Neural progenitor cell (in vitro differentiated cells): ENCODE measurements at regions not wholly inside any gene's neighbourhood (a gene's known extent, or its start where the extent isn't known, plus 50 kb on each side); places are given as distances from the start of the nearest gene placed in this dataset.

Experiments used
- DNase-seq: peaks from one replicate; pipeline ENCODE4 v3.0.0-alpha.2; 2016; ENCODE audit warnings: low spot score
- H2AFZ ChIP-seq: fragments of 200-600 bp; sonication (generic); replicated peaks from 2 replicates; pipeline ENCODE4 v1.6.1; 2016; ENCODE audit warnings: antibody characterized with exemption
- H3F3A ChIP-seq: fragments of 200-600 bp; sonication (generic); 2 replicates; pipeline ENCODE4 v1.6.1; 2016; ENCODE audit warnings: antibody characterized with exemption, low read depth
- H3K27ac ChIP-seq: fragments of 200-600 bp; sonication (generic); 2 replicates; pipeline ENCODE4 v1.5.1; 2016; ENCODE audit warnings: mild to moderate bottlenecking
- H3K27me3 ChIP-seq: fragments of 200-600 bp; sonication (generic); 2 replicates; pipeline ENCODE4 v1.6.1; 2016; ENCODE audit warnings: mild to moderate bottlenecking, moderate library complexity
- H3K36me3 ChIP-seq: fragments of 200-600 bp; sonication (generic); 2 replicates; pipeline ENCODE4 v1.5.1; 2016
- H3K4me1 ChIP-seq: fragments of 200-600 bp; sonication (generic); 2 replicates; pipeline ENCODE4 v1.6.1; 2016; ENCODE audit warnings: mixed run types
- H3K4me2 ChIP-seq: fragments of 200-600 bp; sonication (generic); 2 replicates; pipeline ENCODE4 v1.6.1; 2016
- H3K4me3 ChIP-seq: fragments of 200-600 bp; sonication (generic); 2 replicates; pipeline ENCODE4 v1.5.1; 2016
- H3K79me2 ChIP-seq: fragments of 200-600 bp; sonication (generic); 2 replicates; pipeline ENCODE4 v1.6.1; 2016; ENCODE audit warnings: low read depth
- H3K9ac ChIP-seq: fragments of 200-600 bp; sonication (generic); 2 replicates; pipeline ENCODE4 v1.6.1; 2016
- H3K9me3 ChIP-seq: fragments of 200-600 bp; sonication (generic); 2 replicates; pipeline ENCODE4 v1.5.1; 2016; ENCODE audit warnings: low read depth
- H4K20me1 ChIP-seq: fragments of 200-600 bp; sonication (generic); 2 replicates; pipeline ENCODE4 v1.6.1; 2016; ENCODE audit warnings: low read depth
- H3K27ac Mint-ChIP-seq: 3 replicates; pipeline ENCODE4 v1.8.0; 2021; ENCODE audit warnings: mixed read lengths
- H3K27me3 Mint-ChIP-seq: 2 replicates; pipeline ENCODE4 v1.8.0; 2022; ENCODE audit warnings: low read depth, mild to moderate bottlenecking, inconsistent platforms, moderate library complexity, mixed read lengths; ENCODE audit not compliant: insufficient read depth
- H3K36me3 Mint-ChIP-seq: 3 replicates; pipeline ENCODE4 v1.8.0; 2021; ENCODE audit warnings: mixed read lengths
- H3K4me1 Mint-ChIP-seq: 3 replicates; pipeline ENCODE4 v1.8.0; 2021; ENCODE audit warnings: mixed read lengths
- H3K4me3 Mint-ChIP-seq: 3 replicates; pipeline ENCODE4 v1.8.0; 2021; ENCODE audit warnings: mild to moderate bottlenecking, moderate library complexity, mixed read lengths
- H3K9me3 Mint-ChIP-seq: 3 replicates; pipeline ENCODE4 v1.8.0; 2020; ENCODE audit warnings: mixed read lengths
- CTCF ChIP-seq: fragments of 200-600 bp; sonication (generic); IDR thresholded peaks from 2 replicates; pipeline ENCODE4 v1.5.1; 2017; ENCODE audit warnings: antibody characterized with exemption, mild to moderate bottlenecking
- EZH2 ChIP-seq: fragments of 200-600 bp; sonication (generic); IDR thresholded peaks from 2 replicates; pipeline ENCODE4 v1.6.1; 2017; ENCODE audit warnings: antibody characterized with exemption, mild to moderate bottlenecking, moderate library complexity
- EZH2phosphoT487 ChIP-seq: fragments of 200-600 bp; sonication (generic); IDR thresholded peaks from 2 replicates; pipeline ENCODE4 v1.6.1; 2017; ENCODE audit warnings: antibody characterized with exemption

- Histone ChIP-seq H3K9me3 (no peaks in the 10 kb centered on the region), H3K27me3 (no peaks in the 10 kb centered on the region), H4K20me1 (no peaks in the 10 kb centered on the region), H3F3A (no peaks in the 10 kb centered on the region), H3K4me3 (no peak overlapping the region), H3K27ac (no peak overlapping the region), H3K36me3 (no peaks in the 10 kb centered on the region), H3K9ac (no peak overlapping the region), H3K4me2 (no peak overlapping the region), H3K4me1 (peaks cover 9% of the 10 kb centered on the region), H3K79me2 (no peaks in the 10 kb centered on the region), H2AFZ (no peak overlapping the region)
- H3K9me3 Mint-ChIP-seq, result no peaks in the 10 kb centered on the region
- TF ChIP-seq EZH2phosphoT487, result no peak
- TF ChIP-seq EZH2, result no peak
- TF ChIP-seq CTCF, result no peak
- H3K4me3 Mint-ChIP-seq, result no peak overlapping the region
- peaks cover 2% of the 10 kb centered on the region for H3K27me3 Mint-ChIP-seq
- no peak overlapping the region for H3K27ac Mint-ChIP-seq
- no peaks in the 10 kb centered on the region for H3K36me3 Mint-ChIP-seq
- peaks cover 4% of the 10 kb centered on the region for H3K4me1 Mint-ChIP-seq
- no peak for DNase-seq
Observed at GRCh38 chr1:222073307-222073995, 331.6 kb upstream of the DUSP10 start.

- H3K9me3 Mint-ChIP-seq, result no peaks in the 10 kb centered on the region
- no peaks in the 10 kb centered on the region for H3F3A ChIP-seq
- peak; percentile 11 for DNase-seq
- peak overlapping the region; percentile 47 for H2AFZ ChIP-seq
- no peak overlapping the region for H3K9ac ChIP-seq
- peaks cover 4% of the 10 kb centered on the region for H3K4me1 Mint-ChIP-seq
- no peak overlapping the region for H3K4me2 ChIP-seq
- H3K36me3 ChIP-seq, result no peaks in the 10 kb centered on the region
- no peak overlapping the region for H3K4me3 Mint-ChIP-seq
- no peak for TF ChIP-seq EZH2phosphoT487
- TF ChIP-seq CTCF, result no peak
- no peak for TF ChIP-seq EZH2
- H3K9me3 ChIP-seq, result no peaks in the 10 kb centered on the region
- no peaks in the 10 kb centered on the region for H3K36me3 Mint-ChIP-seq
- no peak overlapping the region for H3K27ac Mint-ChIP-seq
- no peak overlapping the region for H3K4me3 ChIP-seq
- H3K4me1 ChIP-seq, result peaks cover 9% of the 10 kb centered on the region
- H3K27me3 ChIP-seq, result no peaks in the 10 kb centered on the region
- no peaks in the 10 kb centered on the region for H3K79me2 ChIP-seq
- no peak overlapping the region for H3K27ac ChIP-seq
- H3K27me3 Mint-ChIP-seq, result peaks cover 2% of the 10 kb centered on the region
- H4K20me1 ChIP-seq, result no peaks in the 10 kb centered on the region
Observed at GRCh38 chr1:222071387-222071786, 329.5 kb upstream of the DUSP10 start.

GRCh38 chr1:222068937-222069336 lies 327.0 kb upstream of the DUSP10 start:
- Histone ChIP-seq H3K4me3 (no peak overlapping the region), H3K9me3 (no peaks in the 10 kb centered on the region), H3F3A (no peaks in the 10 kb centered on the region), H2AFZ (no peak overlapping the region), H3K79me2 (no peaks in the 10 kb centered on the region), H3K4me1 (peaks cover 9% of the 10 kb centered on the region), H3K27ac (no peak overlapping the region), H3K36me3 (no peaks in the 10 kb centered on the region), H3K4me2 (no peak overlapping the region), H4K20me1 (no peaks in the 10 kb centered on the region), H3K9ac (no peak overlapping the region), H3K27me3 (no peaks in the 10 kb centered on the region)
- TF ChIP-seq CTCF (no peak), EZH2 (no peak), EZH2phosphoT487 (no peak)
- DNase-seq, result no peak
- no peak overlapping the region for H3K4me3 Mint-ChIP-seq
- no peak overlapping the region for H3K27ac Mint-ChIP-seq
- H3K27me3 Mint-ChIP-seq, result peaks cover 4% of the 10 kb centered on the region
- H3K4me1 Mint-ChIP-seq, result peaks cover 4% of the 10 kb centered on the region
- H3K36me3 Mint-ChIP-seq, result no peaks in the 10 kb centered on the region
- peaks cover 15% of the 10 kb centered on the region for H3K9me3 Mint-ChIP-seq
